HG02759 (cell line): ENCODE measurements at regions not wholly inside any gene's neighbourhood (a gene's known extent, or its start where the extent isn't known, plus 50 kb on each side); places are given as distances from the start of the nearest gene placed in this dataset.

Experiments used
- ATAC-seq: cut with Tn5 transposase; IDR thresholded peaks from one replicate; pipeline ENCODE4 v1.9.1; 2021; ENCODE audit warnings: mild to moderate bottlenecking, moderate library complexity; ENCODE audit not compliant: unreplicated experiment

DNA sequence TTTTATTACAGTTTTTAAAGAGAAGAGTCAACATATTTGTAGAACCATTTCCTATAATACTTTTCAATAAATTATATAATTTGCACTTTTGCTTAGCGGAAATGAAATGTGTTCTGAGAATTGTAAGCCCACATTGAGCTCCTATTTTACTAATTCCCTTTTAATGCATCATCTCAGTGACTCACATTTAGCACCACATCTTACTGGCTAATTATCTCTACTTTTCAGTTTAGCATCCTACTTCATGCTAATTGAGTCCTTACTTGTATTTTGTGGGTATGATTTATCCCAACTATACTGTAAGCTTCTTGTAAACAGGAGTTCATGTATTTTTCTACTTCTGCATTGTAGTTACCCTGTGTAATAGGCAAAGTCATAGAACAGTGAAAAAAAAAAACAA is 67.5 kb downstream of the TMX1 start:
- no peak for ATAC-seq

DNA sequence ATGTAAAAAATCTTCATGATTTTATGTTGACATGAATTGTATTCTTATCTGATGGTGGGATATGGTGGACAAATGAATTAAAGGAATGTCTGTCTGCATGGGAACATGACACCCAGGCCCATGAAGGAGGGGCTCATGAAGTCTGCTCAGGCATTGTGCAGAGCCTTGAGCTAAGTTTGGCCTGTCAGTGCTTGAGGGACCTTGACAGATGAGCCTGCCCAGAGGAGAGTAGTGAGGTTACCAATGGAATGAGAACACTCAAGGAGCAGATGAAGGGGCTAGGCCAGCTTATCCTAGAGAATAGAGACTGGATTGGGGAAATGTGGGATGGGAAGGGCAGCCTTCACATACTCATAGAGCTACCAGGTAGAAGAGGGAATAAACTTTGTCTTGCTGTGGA is 68.8 kb downstream of the TMX1 start:
- no peak for ATAC-seq

- no peak for ATAC-seq
These were observed 70.5 kb downstream of the TMX1 start for GRCh38 chr14:51310505-51310944.

- ATAC-seq: no peak
These were observed 74.4 kb downstream of the TMX1 start for GRCh38 chr14:51314321-51315015.

DNA sequence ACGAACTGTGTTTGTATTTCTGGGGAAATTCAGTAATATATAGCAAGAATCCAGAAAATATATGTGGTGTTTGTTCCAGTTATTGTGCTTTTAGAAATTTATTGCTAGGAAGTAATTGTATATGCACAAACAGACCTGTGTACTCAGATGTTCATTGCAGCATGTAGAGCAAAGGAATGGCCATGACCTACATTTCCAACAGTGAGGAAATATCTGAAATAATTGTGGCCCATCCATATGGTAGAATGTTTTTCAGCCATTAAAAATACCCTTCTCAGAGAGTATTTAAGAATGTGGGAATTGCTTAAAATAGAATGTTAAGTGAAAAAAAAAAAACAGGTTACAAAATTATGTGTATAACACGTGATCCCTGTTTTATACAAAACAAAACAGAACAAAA is 77.3 kb downstream of the TMX1 start:
- no peak for ATAC-seq

- no peak for ATAC-seq
These were observed 79.0 kb downstream of the TMX1 start for GRCh38 chr14:51318813-51319597.

- no peak for ATAC-seq
These were observed 81.0 kb downstream of the TMX1 start for GRCh38 chr14:51321036-51321435.

GRCh38 chr14:51323492-51323891 is 83.4 kb downstream of the TMX1 start:
- no peak for ATAC-seq

- ATAC-seq: no peak
These were observed 87.3 kb downstream of the TMX1 start for GRCh38 chr14:51327376-51327775.

DNA sequence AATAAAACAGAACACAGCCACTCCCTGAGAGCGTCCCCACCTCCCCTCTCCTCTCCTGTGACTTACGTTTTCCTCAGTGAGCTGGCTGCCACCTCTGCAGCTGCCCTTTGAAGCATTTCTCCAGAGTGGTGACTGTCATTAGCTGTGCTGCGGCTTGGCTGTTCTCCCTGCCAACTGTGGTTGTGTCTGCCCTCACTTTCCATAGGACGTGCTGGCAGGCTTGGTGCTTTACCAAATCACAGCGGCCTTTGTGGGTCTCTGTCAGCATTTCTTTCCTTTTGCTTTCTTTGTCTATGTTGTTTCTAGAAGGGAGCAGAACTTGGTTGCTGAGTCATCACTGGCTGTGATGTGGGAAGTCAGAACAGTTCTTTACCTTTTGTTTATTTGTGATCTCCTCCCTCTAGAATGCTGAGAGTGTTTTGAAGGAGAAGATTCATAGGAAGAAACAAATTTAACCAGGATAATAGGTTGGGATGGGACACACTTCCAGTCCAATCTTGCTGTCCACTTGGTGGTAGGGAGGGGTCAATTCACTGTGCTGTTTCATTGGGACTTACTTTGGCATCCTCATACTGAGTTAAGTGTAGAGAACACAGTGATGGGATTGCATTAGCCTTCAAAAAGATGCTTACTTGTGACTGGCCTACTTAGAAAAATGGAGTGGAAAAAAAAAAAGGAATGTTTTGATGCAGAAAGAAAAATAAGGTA is 88.2 kb downstream of the TMX1 start:
- no peak for ATAC-seq

- no peak for ATAC-seq
These were observed 88.8 kb downstream of the TMX1 start for GRCh38 chr14:51328772-51329353.

GRCh38 chr14:51331486-51332367 is 91.7 kb downstream of the TMX1 start:
- ATAC-seq: no peak

DNA sequence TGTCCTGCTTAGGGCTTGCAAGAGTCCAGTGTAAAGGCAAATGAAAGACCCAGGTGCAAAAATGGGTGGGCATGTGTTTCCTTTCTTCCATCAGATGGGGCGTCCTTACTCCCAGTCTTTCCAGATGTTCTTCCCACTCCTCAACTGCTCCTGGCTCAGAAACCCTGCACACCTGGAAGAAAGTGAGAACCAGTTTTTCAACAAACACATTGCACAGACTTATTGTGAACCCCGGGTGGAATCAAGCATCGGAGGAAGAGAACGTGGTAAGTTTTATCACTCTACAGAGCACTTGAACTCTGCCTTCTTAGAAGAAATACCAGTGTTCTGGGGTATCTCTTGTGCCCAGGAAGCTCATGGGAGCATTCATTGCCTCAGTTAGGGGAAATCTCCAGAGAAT is 93.3 kb downstream of the TMX1 start:
- ATAC-seq: no peak

DNA sequence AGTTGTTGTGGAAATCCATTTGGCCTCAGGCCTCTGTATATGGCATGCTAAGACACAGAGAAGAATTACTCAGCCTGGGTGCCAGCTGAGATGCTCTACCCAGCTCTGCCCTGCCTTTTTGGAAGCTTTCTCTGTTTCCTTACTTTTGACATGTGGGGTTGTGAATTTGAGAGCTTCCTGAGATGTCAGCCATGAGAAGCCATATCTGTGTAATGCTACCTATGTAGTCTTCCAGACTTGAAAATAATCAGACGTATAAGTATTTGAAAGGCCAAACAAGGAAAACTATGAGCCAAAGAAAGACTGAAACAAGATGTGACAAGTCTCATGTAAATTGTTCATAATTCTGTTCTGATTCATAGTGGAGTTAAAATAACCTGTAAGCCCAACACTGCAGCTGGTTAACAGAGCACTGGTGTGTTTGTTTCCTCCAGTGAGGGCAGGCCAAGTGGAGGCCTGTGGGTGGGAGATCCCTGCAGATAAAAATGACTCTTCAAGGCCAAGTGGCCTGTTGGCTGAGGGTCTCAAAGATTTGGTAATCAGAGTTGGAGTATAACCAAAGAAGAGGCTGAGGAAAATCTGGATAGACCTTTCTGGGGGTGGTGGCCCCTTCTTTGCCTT is 94.0 kb downstream of the TMX1 start:
- no peak for ATAC-seq

GRCh38 chr14:51334566-51334965 is 94.5 kb downstream of the TMX1 start:
- no peak for ATAC-seq

DNA sequence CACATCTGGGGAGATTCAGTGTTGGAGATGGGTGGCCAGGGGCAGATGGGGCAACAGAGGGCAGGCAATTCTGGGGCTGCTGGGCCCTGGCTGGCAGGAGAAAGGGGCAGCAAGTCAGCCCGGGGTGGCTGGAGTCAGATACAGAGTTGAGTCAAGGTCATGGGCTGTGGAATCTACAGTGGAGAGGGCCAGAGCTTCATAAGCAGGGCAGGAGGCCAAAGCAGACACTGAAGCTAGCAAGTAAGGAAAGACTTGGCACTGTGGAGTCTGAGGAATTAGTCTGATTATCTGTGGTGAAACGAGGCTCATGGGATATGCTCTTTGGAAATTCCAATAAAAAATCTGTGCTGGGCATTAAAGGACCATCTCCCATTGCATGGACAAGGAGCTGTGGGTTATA is 95.5 kb downstream of the TMX1 start:
- no peak for ATAC-seq

DNA sequence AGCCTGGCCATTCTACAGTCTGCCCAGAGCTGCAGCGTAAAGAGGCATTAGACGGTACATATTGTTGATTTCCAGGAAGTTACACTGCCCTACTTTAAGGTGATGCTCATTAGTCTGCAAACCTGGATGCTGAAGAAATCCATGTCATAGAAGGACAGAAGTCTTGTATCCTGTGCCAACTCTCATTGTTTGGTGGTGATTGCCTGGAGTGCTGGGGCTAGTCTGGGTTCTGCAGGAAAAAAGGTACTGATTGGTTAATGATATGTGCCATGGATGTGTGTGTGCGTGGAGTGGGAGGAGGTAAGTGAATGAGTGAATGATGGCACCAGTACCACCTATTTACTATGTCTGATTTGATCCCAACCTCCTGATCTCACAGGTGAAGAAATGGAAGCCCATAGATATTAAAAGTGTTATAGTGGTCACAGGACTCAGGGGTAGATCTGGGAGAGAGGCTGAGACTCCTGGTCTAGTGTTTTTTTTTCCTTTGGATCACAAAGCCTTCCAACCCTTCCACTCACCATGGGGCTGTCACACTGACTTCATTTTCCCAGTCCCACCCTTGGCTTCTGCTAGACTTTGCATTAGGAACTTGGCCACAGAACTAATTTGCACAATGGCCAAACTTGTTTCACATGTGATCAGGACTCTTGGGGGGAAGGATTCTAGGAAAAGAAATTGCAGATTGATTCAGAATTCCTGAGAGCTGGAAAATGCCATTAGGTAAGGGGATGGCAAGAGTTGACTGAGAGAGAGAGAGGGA is 96.1 kb downstream of the TMX1 start:
- ATAC-seq: no peak

DNA sequence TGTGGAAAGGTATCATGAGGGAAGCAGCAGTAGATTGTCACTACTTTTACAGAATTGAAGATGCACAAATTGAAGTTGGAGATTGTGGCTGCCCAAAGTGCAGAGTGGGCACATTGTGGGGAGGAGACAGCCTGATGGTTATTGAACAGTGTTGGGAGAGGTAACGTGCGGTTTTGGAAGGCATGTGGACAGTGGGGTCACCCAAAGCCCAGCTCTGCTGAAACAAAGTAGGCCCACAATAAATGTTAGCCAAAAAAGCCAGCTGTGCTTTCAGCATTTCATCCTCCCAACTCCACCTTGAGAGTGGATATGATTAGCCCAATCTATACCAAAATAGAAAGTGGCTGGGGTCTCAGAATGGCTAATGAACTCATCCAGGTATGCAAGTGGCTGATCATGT is 96.7 kb downstream of the TMX1 start:
- no peak for ATAC-seq

GRCh38 chr14:51337520-51337919 is 97.5 kb downstream of the TMX1 start:
- ATAC-seq: no peak
